ENCODE measurements at regions not wholly inside any gene's neighbourhood (a gene's known extent, or its start where the extent isn't known, plus 50 kb on each side); places are given as distances from the start of the nearest gene placed in this dataset.

GRCh38 chr4:125389713-125390112, 75.0 kb downstream of the FAT4 start:
- no peaks in the 10 kb centered on the region for H3K27me3 ChIP-seq (ENCODE audit: insufficient read depth, low read length, poor library complexity)
- TF ChIP-seq CTCF (IDR thresholded peaks at IDR 0.05; ENCODE audit: borderline replicate concordance, extremely low read depth, low read length, poor library complexity, severe bottlenecking) (no peak), EZH2 (IDR thresholded peaks at IDR 0.05; ENCODE audit: borderline replicate concordance, low read depth, low read length, severe bottlenecking) (no peak)
- H3K4me2 ChIP-seq (ENCODE audit: insufficient read depth, low read length), result no peak overlapping the region
- no peaks in the 10 kb centered on the region for H3K4me1 ChIP-seq (ENCODE audit: insufficient read depth, low read length)
- no peak overlapping the region for H3K27ac ChIP-seq (ENCODE audit: low read length)
- H3K9me3 ChIP-seq (ENCODE audit: insufficient read depth, low read length, severe bottlenecking), result no peaks in the 10 kb centered on the region
- no peaks in the 10 kb centered on the region for H3K36me3 ChIP-seq (ENCODE audit: insufficient read depth, low read length)
- no peaks in the 10 kb centered on the region for H4K20me1 ChIP-seq (ENCODE audit: insufficient read depth, low read length)
- H3K4me3 ChIP-seq (ENCODE audit: low read depth in 1 of 2, low read length in 2 of 2), result no peak overlapping the region
- no peaks in the 10 kb centered on the region for H3K79me2 ChIP-seq (ENCODE audit: insufficient read depth, low read length)
- H3K9ac ChIP-seq (ENCODE audit: low read depth, low read length), result no peak overlapping the region
- ATAC-seq (ENCODE audit: insufficient read depth, low read depth), result no peak
- DNase-seq, result no peak
- H2AFZ ChIP-seq (ENCODE audit: low read depth, low read length), result no peak overlapping the region

GRCh38 chr4:125390126-125390525, 75.4 kb downstream of the FAT4 start:
- TF ChIP-seq CTCF (IDR thresholded peaks at IDR 0.05; ENCODE audit: borderline replicate concordance, extremely low read depth, low read length, poor library complexity, severe bottlenecking) (no peak), EZH2 (IDR thresholded peaks at IDR 0.05; ENCODE audit: borderline replicate concordance, low read depth, low read length, severe bottlenecking) (no peak)
- Histone ChIP-seq H3K9ac (ENCODE audit: low read depth, low read length) (no peak overlapping the region), H3K27ac (ENCODE audit: low read length) (no peak overlapping the region), H3K9me3 (ENCODE audit: insufficient read depth, low read length, severe bottlenecking) (no peaks in the 10 kb centered on the region), H3K36me3 (ENCODE audit: insufficient read depth, low read length) (no peaks in the 10 kb centered on the region), H3K79me2 (ENCODE audit: insufficient read depth, low read length) (no peaks in the 10 kb centered on the region), H3K4me2 (ENCODE audit: insufficient read depth, low read length) (no peak overlapping the region), H3K4me3 (ENCODE audit: low read depth in 1 of 2, low read length in 2 of 2) (no peak overlapping the region), H3K4me1 (ENCODE audit: insufficient read depth, low read length) (no peaks in the 10 kb centered on the region), H2AFZ (ENCODE audit: low read depth, low read length) (no peak overlapping the region), H3K27me3 (ENCODE audit: insufficient read depth, low read length, poor library complexity) (no peaks in the 10 kb centered on the region), H4K20me1 (ENCODE audit: insufficient read depth, low read length) (no peaks in the 10 kb centered on the region)
- ATAC-seq (ENCODE audit: insufficient read depth, low read depth) (no peak), DNase-seq (no peak)

GRCh38 chr4:125390727-125391126, 76.0 kb downstream of the FAT4 start:
- Histone ChIP-seq H3K36me3 (ENCODE audit: insufficient read depth, low read length) (no peaks in the 10 kb centered on the region), H3K9ac (ENCODE audit: low read depth, low read length) (no peak overlapping the region), H3K27me3 (ENCODE audit: insufficient read depth, low read length, poor library complexity) (no peaks in the 10 kb centered on the region), H3K9me3 (ENCODE audit: insufficient read depth, low read length, severe bottlenecking) (no peaks in the 10 kb centered on the region), H3K27ac (ENCODE audit: low read length) (no peak overlapping the region), H3K79me2 (ENCODE audit: insufficient read depth, low read length) (no peaks in the 10 kb centered on the region), H3K4me3 (ENCODE audit: low read depth in 1 of 2, low read length in 2 of 2) (no peak overlapping the region), H4K20me1 (ENCODE audit: insufficient read depth, low read length) (no peaks in the 10 kb centered on the region), H3K4me2 (ENCODE audit: insufficient read depth, low read length) (no peak overlapping the region), H2AFZ (ENCODE audit: low read depth, low read length) (no peak overlapping the region), H3K4me1 (ENCODE audit: insufficient read depth, low read length) (no peaks in the 10 kb centered on the region)
- TF ChIP-seq CTCF (IDR thresholded peaks at IDR 0.05; ENCODE audit: borderline replicate concordance, extremely low read depth, low read length, poor library complexity, severe bottlenecking) (no peak), EZH2 (IDR thresholded peaks at IDR 0.05; ENCODE audit: borderline replicate concordance, low read depth, low read length, severe bottlenecking) (no peak)
- no peak for ATAC-seq (ENCODE audit: insufficient read depth, low read depth)
- no peak for DNase-seq

DNA sequence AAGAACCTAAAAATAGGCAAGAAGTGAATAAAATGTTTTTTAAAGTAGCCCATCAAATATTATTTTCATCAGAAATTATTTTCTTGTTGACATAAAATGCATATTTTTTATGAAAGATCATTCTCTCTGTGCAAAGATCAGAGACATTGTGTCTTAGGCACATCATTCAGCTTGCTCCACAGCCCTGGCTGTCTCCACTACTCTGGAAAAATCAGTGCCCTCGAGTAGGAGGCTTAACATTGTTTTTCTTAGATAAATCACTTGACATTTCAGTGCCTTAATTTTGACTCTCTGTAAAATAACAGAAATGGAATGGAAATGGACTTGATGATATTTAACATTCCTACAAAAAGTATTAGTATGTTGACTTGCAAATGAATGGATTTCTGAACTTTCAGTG, 77.9 kb downstream of the FAT4 start:
- no peak for ATAC-seq (ENCODE audit: insufficient read depth, low read depth)
- no peaks in the 10 kb centered on the region for H3K27me3 ChIP-seq (ENCODE audit: insufficient read depth, low read length, poor library complexity)
- H3K4me3 ChIP-seq (ENCODE audit: low read depth in 1 of 2, low read length in 2 of 2), result no peak overlapping the region
- H2AFZ ChIP-seq (ENCODE audit: low read depth, low read length), result no peak overlapping the region
- no peaks in the 10 kb centered on the region for H3K4me1 ChIP-seq (ENCODE audit: insufficient read depth, low read length)
- no peaks in the 10 kb centered on the region for H3K9me3 ChIP-seq (ENCODE audit: insufficient read depth, low read length, severe bottlenecking)
- H3K36me3 ChIP-seq (ENCODE audit: insufficient read depth, low read length), result no peaks in the 10 kb centered on the region
- H3K4me2 ChIP-seq (ENCODE audit: insufficient read depth, low read length), result no peak overlapping the region
- no peaks in the 10 kb centered on the region for H3K79me2 ChIP-seq (ENCODE audit: insufficient read depth, low read length)
- H4K20me1 ChIP-seq (ENCODE audit: insufficient read depth, low read length), result no peaks in the 10 kb centered on the region
- H3K9ac ChIP-seq (ENCODE audit: low read depth, low read length), result no peak overlapping the region
- TF ChIP-seq CTCF (IDR thresholded peaks at IDR 0.05; ENCODE audit: borderline replicate concordance, extremely low read depth, low read length, poor library complexity, severe bottlenecking), result no peak
- TF ChIP-seq EZH2 (IDR thresholded peaks at IDR 0.05; ENCODE audit: borderline replicate concordance, low read depth, low read length, severe bottlenecking), result no peak
- H3K27ac ChIP-seq (ENCODE audit: low read length), result no peak overlapping the region
- no peak for DNase-seq
